Stimulated activated CD4-positive, alpha-beta T cell treated with anti-CD3 and anti-CD28 coated beads, Interleukin-2, amount 100 ng/mL, for 48 hours (primary cell): ENCODE measurements at regions not wholly inside any gene's neighbourhood (a gene's known extent, or its start where the extent isn't known, plus 50 kb on each side); places are given as distances from the start of the nearest gene placed in this dataset.

ENCODE experiments used
- DNase-seq, 2 donors: peaks; one replicate each; pipeline ENCODE4 v3.0.0-alpha.2; 2020

- no peak for DNase-seq
Measured at GRCh38 chr4:62865261-62865660, 1544.0 kb downstream of the TECRL start.

- DNase-seq, result no peak
Measured at GRCh38 chr4:62849696-62850095, 1559.6 kb downstream of the TECRL start.

- no peak for DNase-seq
Measured at GRCh38 chr4:62835631-62836030, 1573.6 kb downstream of the TECRL start.

GRCh38 chr4:62822306-62822705 lies 1586.9 kb downstream of the TECRL start:
- DNase-seq, result no peak

GRCh38 chr4:62816566-62816965 lies 1592.7 kb downstream of the TECRL start:
- no peak for DNase-seq

- no peak for DNase-seq
Measured at GRCh38 chr4:62814510-62815047, 1594.7 kb downstream of the TECRL start.

- DNase-seq, result no peak
Measured at GRCh38 chr4:62806816-62807215, 1602.4 kb downstream of the TECRL start.

- DNase-seq, result no peak
Measured at GRCh38 chr4:62804075-62804474, 1603.9 kb downstream of the ADGRL3 start.

GRCh38 chr4:62797221-62797620 lies 1597.1 kb downstream of the ADGRL3 start:
- no peak for DNase-seq

GRCh38 chr4:62791386-62791785 lies 1591.3 kb downstream of the ADGRL3 start:
- no peak for DNase-seq

GRCh38 chr4:62771983-62772557 lies 1571.9 kb downstream of the ADGRL3 start:
- no peak for DNase-seq

- DNase-seq, result no peak
Measured at GRCh38 chr4:62740296-62740695, 1540.2 kb downstream of the ADGRL3 start.

GRCh38 chr4:62717154-62717553 lies 1517.0 kb downstream of the ADGRL3 start:
- DNase-seq, result no peak

GRCh38 chr4:62711575-62711974 lies 1511.4 kb downstream of the ADGRL3 start:
- no peak for DNase-seq

- no peak for DNase-seq
Measured at GRCh38 chr4:62709618-62710252, 1509.6 kb downstream of the ADGRL3 start.

GRCh38 chr4:62706423-62706822 lies 1506.3 kb downstream of the ADGRL3 start:
- DNase-seq, result no peak

GRCh38 chr4:62683799-62684566 lies 1483.9 kb downstream of the ADGRL3 start:
- DNase-seq, result no peak

GRCh38 chr4:62676962-62677361 lies 1476.8 kb downstream of the ADGRL3 start:
- DNase-seq, result no peak

GRCh38 chr4:62670514-62670913 lies 1470.4 kb downstream of the ADGRL3 start:
- no peak for DNase-seq

- no peak for DNase-seq
Measured at GRCh38 chr4:62661821-62662220, 1461.7 kb downstream of the ADGRL3 start.

GRCh38 chr4:62656006-62656405 lies 1455.9 kb downstream of the ADGRL3 start:
- no peak for DNase-seq

- no peak for DNase-seq
Measured at GRCh38 chr4:62644372-62644771, 1444.2 kb downstream of the ADGRL3 start.

- DNase-seq, result no peak
Measured at GRCh38 chr4:62640296-62640695, 1440.2 kb downstream of the ADGRL3 start.

- no peak for DNase-seq
Measured at GRCh38 chr4:62627671-62628070, 1427.5 kb downstream of the ADGRL3 start.
